Hepatocyte (in vitro differentiated cells): ENCODE measurements at regions not wholly inside any gene's neighbourhood (a gene's known extent, or its start where the extent isn't known, plus 50 kb on each side); places are given as distances from the start of the nearest gene placed in this dataset.

Source experiments
- DNase-seq: peaks from one replicate; pipeline ENCODE4 v3.0.0-alpha.2; 2016; ENCODE audit warnings: low spot score
- H2AFZ ChIP-seq: fragments of 200-600 bp; sonication (generic); 2 replicates; pipeline ENCODE4 v1.6.0; 2016; ENCODE audit warnings: antibody characterized with exemption, mild to moderate bottlenecking
- H3K27ac ChIP-seq: fragments of 200-600 bp; sonication (generic); 2 replicates; pipeline ENCODE4 v1.5.1; 2016; ENCODE audit warnings: mild to moderate bottlenecking
- H3K27me3 ChIP-seq: fragments of 200-600 bp; sonication (generic); 2 replicates; pipeline ENCODE4 v1.6.1; 2016
- H3K36me3 ChIP-seq: fragments of 200-600 bp; sonication (generic); replicated peaks from 2 replicates; pipeline ENCODE4 v1.5.1; 2016; ENCODE audit warnings: low read depth; ENCODE audit not compliant: insufficient read depth
- H3K4me1 ChIP-seq: fragments of 200-600 bp; sonication (generic); 2 replicates; pipeline ENCODE4 v1.5.1; 2016; ENCODE audit warnings: mild to moderate bottlenecking, moderate library complexity; ENCODE audit not compliant: insufficient read depth
- H3K4me2 ChIP-seq: fragments of 200-600 bp; sonication (generic); 2 replicates; pipeline ENCODE4 v1.6.0; 2016
- H3K4me3 ChIP-seq: fragments of 200-600 bp; sonication (generic); 2 replicates; pipeline ENCODE4 v1.5.1; 2016; ENCODE audit warnings: mild to moderate bottlenecking
- H3K79me2 ChIP-seq: fragments of 200-600 bp; sonication (generic); 2 replicates; pipeline ENCODE4 v1.6.0; 2017; ENCODE audit warnings: mild to moderate bottlenecking
- H3K9me2 ChIP-seq: fragments of 200-600 bp; sonication (generic); replicated peaks from 2 replicates; pipeline ENCODE4 v1.6.0; 2017; ENCODE audit warnings: mild to moderate bottlenecking; ENCODE audit not compliant: insufficient read depth
- H3K9me3 ChIP-seq: fragments of 200-600 bp; sonication (generic); 2 replicates; pipeline ENCODE4 v1.5.1; 2016; ENCODE audit warnings: low read depth, mild to moderate bottlenecking
- H4K20me1 ChIP-seq: fragments of 200-600 bp; sonication (generic); 2 replicates; pipeline ENCODE4 v1.6.0; 2016; ENCODE audit warnings: mild to moderate bottlenecking; ENCODE audit not compliant: insufficient read depth, poor library complexity, severe bottlenecking
- CTCF ChIP-seq: fragments of 200-600 bp; sonication (generic); IDR thresholded peaks from 2 replicates; pipeline ENCODE4 v1.5.1; 2016; ENCODE audit warnings: antibody characterized with exemption, mild to moderate bottlenecking; ENCODE audit not compliant: poor library complexity
- EZH2 ChIP-seq: fragments of 200-600 bp; sonication (generic); IDR thresholded peaks from 2 replicates; pipeline ENCODE4 v1.6.1; 2016; ENCODE audit warnings: antibody characterized with exemption, mild to moderate bottlenecking, borderline replicate concordance
- EZH2phosphoT487 ChIP-seq: fragments of 200-600 bp; sonication (generic); IDR thresholded peaks from one replicate; pipeline ENCODE4 v1.6.1; 2018; ENCODE audit warnings: antibody characterized with exemption, mild to moderate bottlenecking, low read depth, moderate library complexity; ENCODE audit not compliant: unreplicated experiment, severe bottlenecking
- WGBS: methylation state at CpG from one replicate; pipeline ENCODE4 v1.1.6; 2016; ENCODE audit warnings: low lambda C conversion rate; ENCODE audit errors: missing lambda C conversion rate; 5-methylcytosine and 5-hydroxymethylcytosine counted together

GRCh38 chr21:16571594-16571993, 841.8 kb downstream of the USP25 start:
- no peak for DNase-seq
- Histone ChIP-seq H2AFZ (no peak overlapping the region), H3K27me3 (no peaks in the 10 kb centered on the region), H3K4me3 (no peak overlapping the region), H3K36me3 (no peaks in the 10 kb centered on the region), H4K20me1 (no peaks in the 10 kb centered on the region), H3K4me2 (no peak overlapping the region), H3K9me3 (no peaks in the 10 kb centered on the region), H3K27ac (no peak overlapping the region), H3K79me2 (no peaks in the 10 kb centered on the region), H3K4me1 (no peaks in the 10 kb centered on the region), H3K9me2 (no peaks in the 10 kb centered on the region)
- TF ChIP-seq CTCF (no peak), EZH2phosphoT487 (no peak), EZH2 (no peak)
- 89% methylated on average over 3 of the region's 3 CpGs for WGBS

- no peaks in the 10 kb centered on the region for H3K79me2 ChIP-seq
- no peak overlapping the region for H3K4me2 ChIP-seq
- WGBS = 82% methylated on average over 1 of the region's 1 CpG
- no peak for DNase-seq
- H3K36me3 ChIP-seq = no peaks in the 10 kb centered on the region
- H3K4me1 ChIP-seq = no peaks in the 10 kb centered on the region
- no peaks in the 10 kb centered on the region for H4K20me1 ChIP-seq
- no peak overlapping the region for H3K4me3 ChIP-seq
- no peak overlapping the region for H3K27ac ChIP-seq
- no peaks in the 10 kb centered on the region for H3K9me2 ChIP-seq
- H3K9me3 ChIP-seq = no peaks in the 10 kb centered on the region
- TF ChIP-seq EZH2phosphoT487 (no peak), CTCF (no peak), EZH2 (no peak)
- no peak overlapping the region for H2AFZ ChIP-seq
- no peaks in the 10 kb centered on the region for H3K27me3 ChIP-seq
Observed at GRCh38 chr21:16572032-16572431, 842.2 kb downstream of the USP25 start.

GRCh38 chr21:16573578-16573977, 843.8 kb downstream of the USP25 start:
- Histone ChIP-seq H3K9me3 (no peaks in the 10 kb centered on the region), H3K27ac (no peak overlapping the region), H3K79me2 (no peaks in the 10 kb centered on the region), H2AFZ (no peak overlapping the region), H3K36me3 (no peaks in the 10 kb centered on the region), H3K27me3 (no peaks in the 10 kb centered on the region), H3K4me1 (no peaks in the 10 kb centered on the region), H3K4me3 (no peak overlapping the region), H3K9me2 (no peaks in the 10 kb centered on the region), H4K20me1 (no peaks in the 10 kb centered on the region), H3K4me2 (no peak overlapping the region)
- no peak for DNase-seq
- 80% methylated on average over 1 of the region's 1 CpG for WGBS
- TF ChIP-seq EZH2phosphoT487 = no peak
- no peak for TF ChIP-seq EZH2
- TF ChIP-seq CTCF = no peak

GRCh38 chr21:16577975-16578374, 848.2 kb downstream of the USP25 start:
- no peaks in the 10 kb centered on the region for H4K20me1 ChIP-seq
- WGBS = 88% methylated on average over 1 of the region's 1 CpG
- no peak overlapping the region for H2AFZ ChIP-seq
- no peak overlapping the region for H3K27ac ChIP-seq
- H3K79me2 ChIP-seq = no peaks in the 10 kb centered on the region
- H3K4me3 ChIP-seq = no peak overlapping the region
- no peaks in the 10 kb centered on the region for H3K9me2 ChIP-seq
- no peak for TF ChIP-seq EZH2
- no peak for TF ChIP-seq CTCF
- TF ChIP-seq EZH2phosphoT487 = no peak
- DNase-seq = no peak
- H3K27me3 ChIP-seq = no peaks in the 10 kb centered on the region
- H3K9me3 ChIP-seq = no peaks in the 10 kb centered on the region
- no peak overlapping the region for H3K4me2 ChIP-seq
- peaks cover 12% of the 10 kb centered on the region for H3K4me1 ChIP-seq
- H3K36me3 ChIP-seq = no peaks in the 10 kb centered on the region
